Right cardiac atrium (tissue), 5 donors: ENCODE measurements at regions not wholly inside any gene's neighbourhood (a gene's known extent, or its start where the extent isn't known, plus 50 kb on each side); places are given as distances from the start of the nearest gene placed in this dataset.

Source experiments
- ATAC-seq, 2 donors: fragments of 200-7000 bp; cut with Tn5 transposase; one replicate each; pipeline versions ENCODE4 v1.8.0 to v1.9.1; 2020; ENCODE audit warnings: moderate library complexity in 2 of 2, mild to moderate bottlenecking in 1 of 2
- DNase-seq, 3 donors: peaks; one replicate each; pipeline ENCODE4 v3.0.0-alpha.2; 2020
- H3K27ac ChIP-seq: one replicate; pipeline ENCODE4 v1.5.1; 2013; ENCODE audit warnings: mild to moderate bottlenecking, low read length, control low read depth, moderate library complexity
- H3K27me3 ChIP-seq: one replicate; pipeline ENCODE4 v1.6.1; 2013; ENCODE audit not compliant: control insufficient read depth, insufficient read depth
- H3K4me1 ChIP-seq: one replicate; pipeline ENCODE4 v1.6.1; 2013; ENCODE audit warnings: low read length; ENCODE audit not compliant: control insufficient read depth, insufficient read depth
- H3K4me3 ChIP-seq: one replicate; pipeline ENCODE4 v1.5.1; 2013; ENCODE audit warnings: low read length, control low read depth
- H3K9me3 ChIP-seq: one replicate; pipeline ENCODE4 v1.6.1; 2013; ENCODE audit warnings: low read length; ENCODE audit not compliant: control insufficient read depth
- WGBS: extraction: QIAGEN DNeasy Blood & Tissue Kit; methylation state at CpG from one replicate; pipeline ENCODE4 v1.1.7; 2013; 5-methylcytosine and 5-hydroxymethylcytosine counted together
- intact Hi-C, 4 donors: fragments of 100-400 bp; cut with DNase I; formaldehyde crosslinking; loops; one replicate each; pipeline versions ENCODE4 v1.11.0 to v1.14.0; 2022 to 2023
- donor health status: healthy with polysubstance abuse.
- donor health status: DM: no; HTN: yes; CAD: no.
- donor health status: DM: no; HTN: no; CAD: no.
- donor health status: DM: no; HTN: yes; CAD: no; lungs with severe emphysema.
- donor health status: DM: yes; HTN: yes; CAD: no.

DNA sequence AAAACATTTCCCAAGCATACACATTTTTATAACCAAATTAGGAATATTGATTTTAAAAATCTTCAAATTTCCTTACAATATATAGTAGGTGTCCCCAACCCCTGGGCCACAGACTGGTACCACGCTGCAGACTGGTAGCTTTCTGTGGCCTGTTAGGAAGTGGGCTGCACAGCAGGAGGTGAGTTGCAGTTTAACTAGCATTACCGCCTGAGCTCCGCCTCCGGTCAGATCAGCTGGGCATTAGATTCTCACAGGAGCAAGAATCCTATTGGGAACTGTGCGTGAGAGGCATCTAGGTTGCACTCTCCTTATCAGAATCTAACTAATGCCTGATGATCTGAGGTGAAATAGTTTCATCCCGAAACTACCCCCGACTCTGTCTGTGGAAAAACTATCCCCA is 62.1 kb downstream of the ZWINT start:
- no peaks in the 10 kb centered on the region for H3K27me3 ChIP-seq
- intact Hi-C loops, result no loop called here
- H3K4me1 ChIP-seq, result no peaks in the 10 kb centered on the region
- no peak overlapping the region for H3K4me3 ChIP-seq
- WGBS, result 79% methylated on average over 7 of the region's 7 CpGs
- DNase-seq (peak in 1 of 3 donors; percentile 2), ATAC-seq (no peak)
- no peaks in the 10 kb centered on the region for H3K9me3 ChIP-seq
- H3K27ac ChIP-seq, result no peak overlapping the region

DNA sequence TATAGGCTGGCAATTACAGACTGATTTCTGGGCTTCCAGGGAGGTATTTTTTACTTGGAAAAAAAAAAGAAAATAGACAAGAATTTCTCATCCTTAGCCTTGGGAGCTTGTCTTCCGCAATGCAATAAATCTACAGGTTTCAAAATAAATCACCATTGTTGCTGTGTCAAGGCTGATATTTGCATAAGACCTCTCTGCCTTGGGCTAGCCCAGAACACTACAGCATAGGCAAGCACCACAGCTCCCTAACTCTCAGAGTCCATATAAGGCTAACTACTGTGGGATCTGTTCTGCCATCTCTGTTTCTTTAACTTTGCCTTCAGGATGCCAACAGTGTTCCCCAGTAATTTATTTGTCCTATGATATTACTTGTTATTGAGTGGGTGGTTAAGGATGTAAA is 64.4 kb downstream of the ZWINT start:
- ATAC-seq, result no peak
- H3K27ac ChIP-seq, result no peak overlapping the region
- no peak for DNase-seq
- no peaks in the 10 kb centered on the region for H3K9me3 ChIP-seq
- no peaks in the 10 kb centered on the region for H3K27me3 ChIP-seq
- no peak overlapping the region for H3K4me3 ChIP-seq
- no peaks in the 10 kb centered on the region for H3K4me1 ChIP-seq
- WGBS, result 90% methylated on average over 1 of the region's 1 CpG
- intact Hi-C loops, result no loop called here

DNA sequence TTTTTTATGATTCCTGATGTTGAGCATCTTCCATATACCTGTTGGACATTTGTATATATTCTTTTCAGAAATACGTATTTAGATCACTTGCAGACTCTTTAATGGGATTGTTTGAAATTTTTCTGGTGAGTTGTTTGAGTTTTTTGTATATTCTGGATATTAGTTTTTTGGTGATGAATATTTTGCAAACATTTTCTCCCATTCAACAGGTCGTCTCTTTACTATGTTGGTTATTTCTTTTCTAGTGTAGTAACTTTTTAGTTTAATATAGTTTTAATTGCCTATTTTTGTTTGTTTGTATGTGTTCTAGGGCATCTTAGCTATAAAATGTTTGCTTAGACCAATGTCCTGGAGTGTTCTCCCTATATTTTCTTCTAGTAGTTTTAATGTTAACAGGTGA is 72.7 kb downstream of the ZWINT start:
- ATAC-seq (no peak), DNase-seq (no peak)
- no peaks in the 10 kb centered on the region for H3K27me3 ChIP-seq
- H3K9me3 ChIP-seq, result no peaks in the 10 kb centered on the region
- no peaks in the 10 kb centered on the region for H3K4me1 ChIP-seq
- intact Hi-C loops, result no loop called here
- 58% methylated on average over 2 of the region's 2 CpGs for WGBS
- no peak overlapping the region for H3K27ac ChIP-seq
- no peak overlapping the region for H3K4me3 ChIP-seq

DNA sequence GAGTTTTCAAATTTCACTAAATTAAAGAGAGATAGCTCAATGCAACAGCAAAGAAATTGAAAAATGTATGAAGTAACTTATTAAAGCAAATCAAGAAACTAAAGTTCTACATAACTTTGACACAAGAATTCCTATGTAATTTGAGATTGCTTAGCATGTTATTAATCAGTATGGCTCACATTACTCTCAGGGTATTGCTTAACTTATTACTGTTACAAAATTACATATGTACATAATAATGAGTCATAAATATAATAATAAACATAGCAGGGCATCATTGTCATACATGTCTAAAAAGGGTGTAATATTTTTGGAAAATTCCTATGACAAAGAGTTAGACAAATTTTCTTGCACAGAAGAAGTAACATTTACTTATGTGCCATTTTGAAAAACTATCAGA is 75.0 kb downstream of the ZWINT start:
- intact Hi-C loops, result no loop called here
- DNase-seq (no peak), ATAC-seq (no peak)
- H3K4me1 ChIP-seq, result no peaks in the 10 kb centered on the region
- H3K27ac ChIP-seq, result no peak overlapping the region
- H3K27me3 ChIP-seq, result no peaks in the 10 kb centered on the region
- H3K4me3 ChIP-seq, result no peak overlapping the region
- no peaks in the 10 kb centered on the region for H3K9me3 ChIP-seq

DNA sequence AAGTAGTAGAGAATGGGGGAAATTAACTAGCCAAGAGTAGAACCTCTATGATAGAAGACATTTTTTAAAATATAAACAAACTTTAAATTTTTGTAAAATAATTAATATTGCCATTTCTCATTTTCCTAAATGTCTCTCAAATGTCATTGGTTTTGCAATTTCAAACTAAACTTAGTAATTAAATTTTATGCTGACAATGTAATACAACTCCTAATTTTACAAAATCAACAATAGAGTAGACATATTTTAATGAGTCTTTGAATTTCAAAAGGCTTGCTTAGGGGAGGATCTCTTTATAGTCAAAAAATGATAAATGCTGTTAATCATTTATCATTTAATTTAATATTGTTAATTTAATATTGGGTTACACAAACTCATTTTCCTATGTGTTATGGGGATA is 81.8 kb downstream of the ZWINT start:
- Histone ChIP-seq H3K9me3 (no peaks in the 10 kb centered on the region), H3K4me1 (no peaks in the 10 kb centered on the region), H3K27ac (no peak overlapping the region), H3K27me3 (no peaks in the 10 kb centered on the region), H3K4me3 (no peak overlapping the region)
- intact Hi-C loops, result no loop called here
- no peak for DNase-seq
- ATAC-seq, result no peak

DNA sequence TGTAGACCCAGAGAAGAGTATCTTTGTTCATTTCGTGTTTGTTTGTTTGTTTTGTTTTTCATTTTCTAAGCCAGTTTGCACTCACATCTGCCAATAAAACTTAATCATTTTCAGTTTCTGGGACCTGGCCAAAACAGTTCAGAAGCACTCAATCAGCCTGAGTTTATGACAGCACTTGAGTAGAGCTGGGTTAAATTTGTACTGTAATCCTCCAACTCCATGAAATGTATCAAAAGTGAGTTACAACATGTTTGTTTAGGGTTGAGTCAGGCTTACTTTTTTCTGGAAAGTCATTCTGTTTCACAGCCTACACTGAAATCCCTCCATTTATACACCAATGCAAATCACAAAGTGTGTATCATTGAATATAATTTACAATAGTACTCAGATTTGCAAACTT is 91.9 kb downstream of the ZWINT start:
- 32% methylated on average over 1 of the region's 1 CpG for WGBS
- no peaks in the 10 kb centered on the region for H3K27me3 ChIP-seq
- intact Hi-C loops, result no loop called here
- ATAC-seq (no peak), DNase-seq (no peak)
- no peak overlapping the region for H3K27ac ChIP-seq
- no peaks in the 10 kb centered on the region for H3K9me3 ChIP-seq
- H3K4me1 ChIP-seq, result no peaks in the 10 kb centered on the region
- H3K4me3 ChIP-seq, result no peak overlapping the region

DNA sequence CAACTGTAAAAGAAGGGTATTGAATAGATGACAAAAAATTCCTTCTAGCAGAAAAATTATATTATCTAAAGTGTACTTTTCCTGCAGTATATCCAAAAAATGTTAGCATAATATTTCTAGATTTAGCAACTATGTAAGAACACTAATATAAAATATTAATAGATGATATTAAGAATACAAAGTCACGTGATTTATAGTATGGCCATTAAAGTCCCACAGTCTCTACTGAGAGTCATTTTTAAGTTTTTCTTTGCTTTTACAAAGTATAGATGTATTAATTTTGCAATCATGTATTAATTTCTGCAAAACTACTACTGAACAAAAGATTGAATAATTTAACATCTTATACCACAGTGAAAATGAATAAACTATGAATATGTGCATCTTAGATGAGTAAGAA is 94.9 kb downstream of the ZWINT start:
- ATAC-seq, result no peak
- no peak overlapping the region for H3K4me3 ChIP-seq
- no peaks in the 10 kb centered on the region for H3K4me1 ChIP-seq
- no peak overlapping the region for H3K27ac ChIP-seq
- DNase-seq, result no peak
- WGBS, result 85% methylated on average over 1 of the region's 1 CpG
- intact Hi-C loops, result no loop called here
- no peaks in the 10 kb centered on the region for H3K27me3 ChIP-seq
- no peaks in the 10 kb centered on the region for H3K9me3 ChIP-seq

DNA sequence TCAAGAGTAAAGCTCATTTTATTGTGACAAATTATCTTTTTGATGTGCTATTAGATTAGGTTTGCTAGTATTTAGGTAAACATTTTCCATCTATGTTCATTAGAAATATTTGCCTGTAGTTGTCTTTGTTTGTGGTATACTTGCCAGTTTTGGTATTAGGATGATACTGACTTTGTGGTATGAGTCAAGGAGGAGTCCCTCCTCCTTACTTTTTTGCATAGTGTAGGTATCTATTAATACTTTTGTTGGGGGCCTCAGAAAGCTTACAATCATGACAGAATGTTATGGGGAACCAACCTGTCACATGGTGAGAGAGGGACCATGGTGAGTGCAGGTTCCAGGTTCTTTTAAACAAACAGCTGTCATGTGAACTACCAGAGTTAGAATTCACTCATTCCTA is 102.1 kb downstream of the ZWINT start:
- H3K27me3 ChIP-seq, result no peaks in the 10 kb centered on the region
- no peak for DNase-seq
- ATAC-seq, result no peak
- no peak overlapping the region for H3K4me3 ChIP-seq
- no peaks in the 10 kb centered on the region for H3K9me3 ChIP-seq
- intact Hi-C loops, result no loop called here
- H3K27ac ChIP-seq, result no peak overlapping the region
- no peaks in the 10 kb centered on the region for H3K4me1 ChIP-seq

DNA sequence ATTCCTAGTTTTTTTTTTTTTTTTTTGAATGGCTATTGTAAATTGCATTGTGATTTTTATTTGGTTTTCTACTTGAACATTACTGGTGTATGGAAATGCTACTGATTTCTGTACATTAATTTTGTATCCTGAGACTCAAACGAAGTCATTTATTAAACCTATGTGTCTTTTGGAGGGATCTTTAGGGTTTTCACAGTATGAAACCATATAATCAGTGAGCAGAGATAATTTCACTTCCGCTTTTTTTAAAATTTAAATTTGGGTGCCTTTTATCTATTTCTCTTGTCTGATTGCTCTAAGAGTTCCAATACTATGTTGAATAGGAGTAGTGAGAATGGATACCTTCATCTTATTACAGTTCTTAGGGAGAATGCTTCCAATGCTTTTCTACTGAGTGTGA is 102.7 kb downstream of the ZWINT start:
- 58% methylated on average over 2 of the region's 2 CpGs for WGBS
- intact Hi-C loops, result no loop called here
- no peak for ATAC-seq

DNA sequence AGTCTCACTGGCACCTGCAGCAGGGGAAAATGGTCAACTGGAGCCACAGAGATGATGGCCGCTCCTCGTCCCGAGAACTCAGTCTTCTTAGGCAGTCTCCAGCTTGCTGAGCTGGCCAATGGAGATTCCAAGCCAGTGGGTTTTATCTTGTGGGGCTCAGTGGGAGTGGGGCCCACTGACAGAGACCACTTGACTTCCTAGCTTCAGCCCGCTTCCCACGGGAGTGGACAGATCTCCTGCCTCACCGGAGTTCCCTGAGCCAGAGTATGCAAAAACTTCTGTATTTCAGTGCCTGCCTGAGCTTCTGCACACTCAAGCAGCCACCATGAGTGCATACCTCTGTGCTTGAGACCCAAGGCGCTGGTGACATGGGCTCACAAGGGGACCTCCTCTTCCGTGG is 105.8 kb downstream of the ZWINT start:
- Histone ChIP-seq H3K27ac (no peak overlapping the region), H3K9me3 (no peaks in the 10 kb centered on the region), H3K4me1 (no peaks in the 10 kb centered on the region), H3K4me3 (no peak overlapping the region), H3K27me3 (no peaks in the 10 kb centered on the region)
- intact Hi-C loops, result no loop called here
- no peak for DNase-seq
- no peak for ATAC-seq
- WGBS, result 83% methylated on average over 8 of the region's 8 CpGs

More for the DNA sequence above, 102.7 kb downstream of the ZWINT start:
- no peak overlapping the region for H3K4me3 ChIP-seq
- no peak overlapping the region for H3K27ac ChIP-seq
- H3K9me3 ChIP-seq, result no peaks in the 10 kb centered on the region
- no peaks in the 10 kb centered on the region for H3K4me1 ChIP-seq
- no peaks in the 10 kb centered on the region for H3K27me3 ChIP-seq
- DNase-seq, result no peak

DNA sequence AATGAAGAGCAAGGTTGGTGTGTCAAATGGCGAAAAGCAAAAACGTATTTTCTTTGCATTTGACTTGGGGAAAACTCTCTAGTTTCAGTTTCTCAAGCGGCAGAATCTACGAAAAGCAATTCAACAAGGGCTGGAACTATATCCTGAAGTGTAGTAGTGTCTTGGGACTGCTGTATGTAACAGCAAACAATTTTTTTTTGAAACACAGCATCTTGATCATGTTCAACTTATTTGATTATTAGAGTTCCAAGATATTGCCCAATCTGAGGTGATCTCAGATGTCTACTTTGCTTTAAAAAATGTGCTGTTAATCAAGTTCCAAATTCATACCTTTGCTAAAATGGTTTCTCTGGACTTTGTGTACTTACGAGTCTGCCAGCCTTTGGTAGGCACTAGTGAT is 120.6 kb downstream of the ZWINT start:
- Histone ChIP-seq H3K9me3 (no peaks in the 10 kb centered on the region), H3K4me3 (no peak overlapping the region), H3K4me1 (no peaks in the 10 kb centered on the region), H3K27me3 (no peaks in the 10 kb centered on the region), H3K27ac (no peak overlapping the region)
- intact Hi-C loops, result no loop called here
- DNase-seq (no peak), ATAC-seq (no peak)
- WGBS, result 75% methylated on average over 5 of the region's 5 CpGs

DNA sequence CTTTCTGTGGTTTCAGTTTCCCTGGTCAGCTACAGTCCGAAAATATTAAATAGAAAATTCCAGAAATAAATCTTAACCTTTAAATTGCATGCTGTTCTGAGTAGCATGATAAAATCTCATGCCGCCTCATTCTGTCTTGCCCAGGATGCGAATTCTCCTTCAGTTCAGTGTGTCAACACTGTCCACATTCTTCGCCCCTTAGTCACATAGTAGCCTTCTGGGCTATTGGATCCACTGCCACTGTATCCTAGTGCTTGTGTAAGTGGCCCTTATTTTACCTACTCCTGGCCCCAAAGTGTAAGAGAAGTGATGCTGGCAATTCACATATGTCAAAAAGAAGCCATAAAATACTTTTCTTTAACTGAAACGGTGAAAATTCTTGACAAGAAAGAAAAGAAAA is 129.6 kb downstream of the ZWINT start:
- Histone ChIP-seq H3K9me3 (no peaks in the 10 kb centered on the region), H3K4me3 (no peak overlapping the region), H3K4me1 (no peaks in the 10 kb centered on the region), H3K27me3 (no peaks in the 10 kb centered on the region), H3K27ac (no peak overlapping the region)
- intact Hi-C loops, result no loop called here
- ATAC-seq (no peak), DNase-seq (no peak)
- 57% methylated on average over 5 of the region's 5 CpGs for WGBS
